ENCODE measurements at regions not wholly inside any gene's neighbourhood (a gene's known extent, or its start where the extent isn't known, plus 50 kb on each side); places are given as distances from the start of the nearest gene placed in this dataset.

GRCh38 chr14:79972230-79972629 lies 239.1 kb downstream of the DIO2 start:
- intact Hi-C loops (cut with micrococcal nuclease), result no loop called here
- BruUV-seq (replicated peaks), result no TSS peak
- TF ChIP-seq CTCF (IDR thresholded peaks at IDR 0.05; ENCODE audit: unreplicated experiment), result no peak
- no peak overlapping the region for H3K27ac Mint-ChIP-seq (ENCODE audit: low read depth, unreplicated experiment)
- CTCF ChIA-PET, result interaction anchor here (0.7 kb wide), 1 partner anchor 1115 kb away, joined by 3 read pairs; no protein-coding TSS in a partner anchor
- POLR2A ChIA-PET, result no interaction called here
- no peak for DNase-seq (ENCODE audit: unreplicated experiment)
- no peak overlapping the region for H3K4me3 Mint-ChIP-seq (ENCODE audit: unreplicated experiment)
- H3K36me3 Mint-ChIP-seq (ENCODE audit: insufficient read depth, unreplicated experiment), result no peaks in the 10 kb centered on the region
- no peaks in the 10 kb centered on the region for H3K9me3 Mint-ChIP-seq (ENCODE audit: unreplicated experiment)
- H3K4me1 Mint-ChIP-seq (ENCODE audit: insufficient read depth, unreplicated experiment), result no peaks in the 10 kb centered on the region
- peaks cover 20% of the 10 kb centered on the region for H3K27me3 Mint-ChIP-seq (ENCODE audit: insufficient read depth, unreplicated experiment)

- H3K36me3 Mint-ChIP-seq (ENCODE audit: insufficient read depth, unreplicated experiment), result no peaks in the 10 kb centered on the region
- no TSS peak for BruUV-seq (replicated peaks)
- H3K27me3 Mint-ChIP-seq (ENCODE audit: insufficient read depth, unreplicated experiment), result peaks cover 13% of the 10 kb centered on the region
- CTCF ChIA-PET, result interaction anchor here (0.6 kb wide), 1 partner anchor 490 kb away, joined by 6 read pairs; no protein-coding TSS in a partner anchor
- POLR2A ChIA-PET, result no interaction called here
- no peak for TF ChIP-seq CTCF (IDR thresholded peaks at IDR 0.05; ENCODE audit: unreplicated experiment)
- H3K4me3 Mint-ChIP-seq (ENCODE audit: unreplicated experiment), result no peak overlapping the region
- H3K27ac Mint-ChIP-seq (ENCODE audit: low read depth, unreplicated experiment), result no peak overlapping the region
- H3K9me3 Mint-ChIP-seq (ENCODE audit: unreplicated experiment), result no peaks in the 10 kb centered on the region
- peak; percentile 5 for DNase-seq (ENCODE audit: unreplicated experiment)
- no peaks in the 10 kb centered on the region for H3K4me1 Mint-ChIP-seq (ENCODE audit: insufficient read depth, unreplicated experiment)
- intact Hi-C loops (cut with micrococcal nuclease), result no loop called here
Observed at GRCh38 chr14:79971330-79971729, 240.0 kb downstream of the DIO2 start.

- H3K27me3 Mint-ChIP-seq (ENCODE audit: insufficient read depth, unreplicated experiment), result no peaks in the 10 kb centered on the region
- intact Hi-C loops (cut with micrococcal nuclease), result no loop called here
- no peak overlapping the region for H3K27ac Mint-ChIP-seq (ENCODE audit: low read depth, unreplicated experiment)
- no peak for DNase-seq (ENCODE audit: unreplicated experiment)
- no peak for TF ChIP-seq CTCF (IDR thresholded peaks at IDR 0.05; ENCODE audit: unreplicated experiment)
- no peaks in the 10 kb centered on the region for H3K9me3 Mint-ChIP-seq (ENCODE audit: unreplicated experiment)
- CTCF ChIA-PET, result interaction anchor here (0.6 to 0.9 kb wide), 2 partner anchors 600 to 1025 kb away, joined by 3 to 6 read pairs; no protein-coding TSS in a partner anchor
- POLR2A ChIA-PET, result no interaction called here
- BruUV-seq (replicated peaks), result no TSS peak
- no peak overlapping the region for H3K4me3 Mint-ChIP-seq (ENCODE audit: unreplicated experiment)
- no peaks in the 10 kb centered on the region for H3K36me3 Mint-ChIP-seq (ENCODE audit: insufficient read depth, unreplicated experiment)
- no peaks in the 10 kb centered on the region for H3K4me1 Mint-ChIP-seq (ENCODE audit: insufficient read depth, unreplicated experiment)
Observed at GRCh38 chr14:79967453-79967852, 243.9 kb downstream of the DIO2 start.

- no TSS peak for BruUV-seq (replicated peaks)
- intact Hi-C loops (cut with micrococcal nuclease), result no loop called here
- no peak for DNase-seq (ENCODE audit: unreplicated experiment)
- Mint-ChIP-seq H3K27ac (ENCODE audit: low read depth, unreplicated experiment) (no peak overlapping the region), H3K9me3 (ENCODE audit: unreplicated experiment) (no peaks in the 10 kb centered on the region), H3K4me1 (ENCODE audit: insufficient read depth, unreplicated experiment) (no peaks in the 10 kb centered on the region), H3K4me3 (ENCODE audit: unreplicated experiment) (no peak overlapping the region), H3K27me3 (ENCODE audit: insufficient read depth, unreplicated experiment) (no peaks in the 10 kb centered on the region), H3K36me3 (ENCODE audit: insufficient read depth, unreplicated experiment) (no peaks in the 10 kb centered on the region)
- POLR2A ChIA-PET, result no interaction called here
- CTCF ChIA-PET, result interaction anchor here (0.6 kb wide), 1 partner anchor 599 kb away, joined by 6 read pairs; no protein-coding TSS in a partner anchor
- no peak for TF ChIP-seq CTCF (IDR thresholded peaks at IDR 0.05; ENCODE audit: unreplicated experiment)
Observed at GRCh38 chr14:79967001-79967400, 244.3 kb downstream of the DIO2 start.

Data from MCF 10A (cell line).